OCI-LY1 (cell line): ENCODE measurements at regions not wholly inside any gene's neighbourhood (a gene's known extent, or its start where the extent isn't known, plus 50 kb on each side); places are given as distances from the start of the nearest gene placed in this dataset.

ENCODE experiments used
- H2AFZ ChIP-seq: fragments of 200-600 bp; sonication (generic), shearing (Covaris generic); 2 replicates; pipeline ENCODE4 v1.6.0; 2014; ENCODE audit warnings: antibody characterized with exemption, mild to moderate bottlenecking, low read length
- H3F3A ChIP-seq: fragments of 200-600 bp; sonication (generic), shearing (Covaris generic); 2 replicates; pipeline ENCODE4 v1.6.0; 2014; ENCODE audit warnings: mild to moderate bottlenecking, antibody characterized with exemption, low read length, moderate library complexity; ENCODE audit not compliant: insufficient read depth
- H3K27ac ChIP-seq: fragments of 200-600 bp; sonication (generic); 2 replicates; pipeline ENCODE4 v1.5.1; 2014; ENCODE audit warnings: low read length, mixed run types, mild to moderate bottlenecking, low read depth; ENCODE audit not compliant: poor library complexity, severe bottlenecking
- H3K27me3 ChIP-seq: fragments of 200-600 bp; sonication (generic); 2 replicates; pipeline ENCODE4 v1.6.0; 2014; ENCODE audit warnings: antibody characterized with exemption, mild to moderate bottlenecking, low read length, moderate library complexity; ENCODE audit not compliant: insufficient read depth
- H3K36me3 ChIP-seq: fragments of 200-600 bp; sonication (generic); 2 replicates; pipeline ENCODE4 v1.6.1; 2014; ENCODE audit warnings: mild to moderate bottlenecking, antibody characterized with exemption, low read length, moderate library complexity, mixed read lengths; ENCODE audit not compliant: insufficient read depth
- H3K4me1 ChIP-seq: fragments of 200-600 bp; sonication (generic); 2 replicates; pipeline ENCODE4 v1.5.1; 2014; ENCODE audit warnings: mild to moderate bottlenecking, low read length, moderate library complexity; ENCODE audit not compliant: insufficient read depth, severe bottlenecking
- H3K4me2 ChIP-seq: fragments of 200-600 bp; sonication (generic), shearing (Covaris generic); 2 replicates; pipeline ENCODE4 v1.6.1; 2014; ENCODE audit warnings: low read length
- H3K4me3 ChIP-seq: fragments of 200-600 bp; sonication (generic); 2 replicates; pipeline ENCODE4 v1.5.1; 2014; ENCODE audit warnings: low read length, low read depth, mild to moderate bottlenecking, mixed read lengths; ENCODE audit not compliant: poor library complexity, severe bottlenecking
- H3K79me2 ChIP-seq: fragments of 200-600 bp; shearing (Covaris generic); 2 replicates; pipeline ENCODE4 v1.6.1; 2016; ENCODE audit warnings: mixed run types, low read length, mixed read lengths; ENCODE audit not compliant: insufficient read depth
- H3K9ac ChIP-seq: fragments of 200-600 bp; sonication (generic), shearing (Covaris generic); 2 replicates; pipeline ENCODE4 v1.6.1; 2014; ENCODE audit warnings: mild to moderate bottlenecking, low read length, mixed read lengths
- H3K9me2 ChIP-seq: fragments of 200-600 bp; sonication (generic), shearing (Covaris generic); 2 replicates; pipeline ENCODE4 v1.6.1; 2014; ENCODE audit warnings: low read depth, mild to moderate bottlenecking, low read length, mixed read lengths
- H3K9me3 ChIP-seq: fragments of 200-600 bp; shearing (Covaris generic); 2 replicates; pipeline ENCODE4 v1.6.1; 2014; ENCODE audit warnings: low read length, mixed read lengths
- H4K20me1 ChIP-seq: fragments of 200-600 bp; sonication (generic), shearing (Covaris generic); 2 replicates; pipeline ENCODE4 v1.6.0; 2016; ENCODE audit warnings: mild to moderate bottlenecking, low read length; ENCODE audit not compliant: insufficient read depth
- EZH2 ChIP-seq: fragments of 200-600 bp; sonication (generic), shearing (Covaris generic); IDR thresholded peaks from 2 replicates; pipeline ENCODE4 v1.8.0; 2017; ENCODE audit warnings: borderline replicate concordance, mixed run types, mild to moderate bottlenecking, antibody characterized with exemption, low read length, moderate library complexity, mixed read lengths
- TF ChIP-seq, protein P1 (sequence below): fragments of 200-600 bp; sonication (generic), shearing (Covaris generic); IDR thresholded peaks from 2 replicates; pipeline ENCODE4 v1.5.1; 2017; ENCODE audit warnings: mild to moderate bottlenecking, antibody characterized with exemption, low read length, moderate library complexity, mixed read lengths

DNA sequence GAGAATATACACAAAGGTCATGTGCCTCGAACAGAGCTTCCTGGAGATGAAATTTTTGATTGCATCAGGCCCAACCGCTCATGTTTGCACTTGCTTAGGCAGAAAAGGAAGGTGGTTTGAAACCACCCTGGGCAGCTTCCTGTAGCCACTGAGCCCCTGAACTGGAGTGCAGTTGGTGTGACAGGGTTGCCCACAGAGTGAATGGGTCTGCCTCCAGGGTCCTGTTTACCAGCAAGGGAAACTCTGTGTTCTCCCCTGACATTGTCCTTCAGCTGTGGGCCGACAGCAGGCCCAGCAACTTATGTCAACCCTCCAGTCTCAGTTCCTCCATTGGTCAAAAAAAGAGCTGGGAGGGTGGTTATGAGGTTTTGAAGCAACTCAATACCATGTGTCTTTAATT lies 289.6 kb downstream of the KIF4B start:
- no peak overlapping the region for H3K9ac ChIP-seq
- no peak overlapping the region for H3K4me2 ChIP-seq
- no peaks in the 10 kb centered on the region for H4K20me1 ChIP-seq
- TF ChIP-seq EZH2 = no peak
- TF ChIP-seq, protein P1, sequence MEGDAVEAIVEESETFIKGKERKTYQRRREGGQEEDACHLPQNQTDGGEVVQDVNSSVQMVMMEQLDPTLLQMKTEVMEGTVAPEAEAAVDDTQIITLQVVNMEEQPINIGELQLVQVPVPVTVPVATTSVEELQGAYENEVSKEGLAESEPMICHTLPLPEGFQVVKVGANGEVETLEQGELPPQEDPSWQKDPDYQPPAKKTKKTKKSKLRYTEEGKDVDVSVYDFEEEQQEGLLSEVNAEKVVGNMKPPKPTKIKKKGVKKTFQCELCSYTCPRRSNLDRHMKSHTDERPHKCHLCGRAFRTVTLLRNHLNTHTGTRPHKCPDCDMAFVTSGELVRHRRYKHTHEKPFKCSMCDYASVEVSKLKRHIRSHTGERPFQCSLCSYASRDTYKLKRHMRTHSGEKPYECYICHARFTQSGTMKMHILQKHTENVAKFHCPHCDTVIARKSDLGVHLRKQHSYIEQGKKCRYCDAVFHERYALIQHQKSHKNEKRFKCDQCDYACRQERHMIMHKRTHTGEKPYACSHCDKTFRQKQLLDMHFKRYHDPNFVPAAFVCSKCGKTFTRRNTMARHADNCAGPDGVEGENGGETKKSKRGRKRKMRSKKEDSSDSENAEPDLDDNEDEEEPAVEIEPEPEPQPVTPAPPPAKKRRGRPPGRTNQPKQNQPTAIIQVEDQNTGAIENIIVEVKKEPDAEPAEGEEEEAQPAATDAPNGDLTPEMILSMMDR = no peak
- no peaks in the 10 kb centered on the region for H3K9me2 ChIP-seq
- no peaks in the 10 kb centered on the region for H3K4me1 ChIP-seq
- H3K27ac ChIP-seq = no peak overlapping the region
- no peak overlapping the region for H2AFZ ChIP-seq
- H3K4me3 ChIP-seq = no peak overlapping the region
- no peaks in the 10 kb centered on the region for H3K9me3 ChIP-seq
- H3K36me3 ChIP-seq = no peaks in the 10 kb centered on the region
- H3K79me2 ChIP-seq = no peaks in the 10 kb centered on the region
- no peaks in the 10 kb centered on the region for H3K27me3 ChIP-seq
- no peaks in the 10 kb centered on the region for H3F3A ChIP-seq

DNA sequence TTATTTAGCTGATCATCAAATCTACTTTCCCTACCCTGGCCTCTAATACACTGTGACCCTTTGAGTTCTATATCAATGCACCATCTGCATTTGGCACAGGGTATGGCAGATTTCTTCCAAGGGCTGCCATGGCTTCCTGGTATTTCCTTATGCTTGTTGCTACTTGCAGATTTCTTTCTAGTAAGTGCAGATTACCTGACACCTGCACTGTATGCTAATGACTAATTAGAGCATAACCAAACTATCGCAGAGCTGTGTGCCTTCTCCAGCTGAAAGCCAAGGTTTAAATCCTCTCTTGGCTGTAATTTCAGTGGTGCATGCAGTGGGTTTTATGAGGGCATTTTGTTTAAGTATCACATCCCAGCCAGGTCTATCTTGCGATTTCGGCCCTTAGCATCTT lies 293.7 kb downstream of the KIF4B start:
- H3K9ac ChIP-seq = no peak overlapping the region
- no peaks in the 10 kb centered on the region for H3F3A ChIP-seq
- no peak overlapping the region for H3K4me2 ChIP-seq
- no peak overlapping the region for H3K4me3 ChIP-seq
- H3K4me1 ChIP-seq = no peaks in the 10 kb centered on the region
- no peaks in the 10 kb centered on the region for H3K36me3 ChIP-seq
- no peaks in the 10 kb centered on the region for H4K20me1 ChIP-seq
- no peak overlapping the region for H2AFZ ChIP-seq
- TF ChIP-seq, protein P1 = no peak
- TF ChIP-seq EZH2 = no peak
- H3K79me2 ChIP-seq = no peaks in the 10 kb centered on the region
- H3K27ac ChIP-seq = no peak overlapping the region
- H3K9me2 ChIP-seq = no peaks in the 10 kb centered on the region
- H3K27me3 ChIP-seq = no peaks in the 10 kb centered on the region
- H3K9me3 ChIP-seq = no peaks in the 10 kb centered on the region

DNA sequence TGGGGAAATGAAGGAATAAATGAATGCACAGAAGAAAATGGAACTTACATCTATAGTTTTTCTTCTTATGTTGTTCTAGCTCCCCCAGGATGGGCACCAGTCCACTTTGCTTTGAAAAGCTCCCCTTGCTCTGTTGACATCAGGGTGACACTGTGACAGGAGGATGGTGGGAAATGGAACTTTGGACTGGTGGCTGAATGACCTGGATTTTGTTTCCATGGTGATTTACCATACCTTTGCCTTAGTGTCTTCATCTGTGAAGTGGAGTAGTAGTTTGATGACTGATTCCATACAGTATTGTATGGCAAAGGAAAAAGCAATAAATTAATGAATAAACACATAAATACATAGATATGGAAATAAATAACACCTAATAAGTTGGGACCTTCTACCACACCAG lies 294.7 kb downstream of the KIF4B start:
- Histone ChIP-seq H3K27me3 (no peaks in the 10 kb centered on the region; the same call in 1 of the 2 replicates), H3K4me1 (no peaks in the 10 kb centered on the region), H3K27ac (no peak overlapping the region), H3K9me3 (no peaks in the 10 kb centered on the region), H3F3A (no peaks in the 10 kb centered on the region), H3K4me2 (no peak overlapping the region), H3K9ac (no peak overlapping the region), H2AFZ (no peak overlapping the region), H4K20me1 (no peaks in the 10 kb centered on the region), H3K79me2 (no peaks in the 10 kb centered on the region), H3K36me3 (no peaks in the 10 kb centered on the region), H3K4me3 (no peak overlapping the region), H3K9me2 (no peaks in the 10 kb centered on the region)
- TF ChIP-seq EZH2 = no peak
- TF ChIP-seq, protein P1 = no peak
